Progenitor cell of endocrine pancreas (in vitro differentiated cells): ENCODE measurements at regions not wholly inside any gene's neighbourhood (a gene's known extent, or its start where the extent isn't known, plus 50 kb on each side); places are given as distances from the start of the nearest gene placed in this dataset.

ENCODE experiments used
- DNase-seq: peaks from one replicate; pipeline ENCODE4 v3.0.0; 2021; ENCODE audit warnings: low spot score; ENCODE audit not compliant: unreplicated experiment
- H3K27ac Mint-ChIP-seq: 2 replicates; pipeline ENCODE4 v1.8.0; 2021; ENCODE audit warnings: mild to moderate bottlenecking, moderate library complexity, mixed read lengths
- H3K27me3 Mint-ChIP-seq: 2 replicates; pipeline ENCODE4 v1.8.0; 2021; ENCODE audit warnings: mixed read lengths
- H3K36me3 Mint-ChIP-seq: 2 replicates; pipeline ENCODE4 v1.8.0; 2022; ENCODE audit warnings: mixed read lengths; ENCODE audit not compliant: insufficient read depth
- H3K4me1 Mint-ChIP-seq: 2 replicates; pipeline ENCODE4 v1.8.0; 2021; ENCODE audit warnings: low read depth, mixed read lengths
- H3K4me3 Mint-ChIP-seq: 2 replicates; pipeline ENCODE4 v1.8.0; 2021; ENCODE audit warnings: low read depth, mild to moderate bottlenecking, moderate library complexity, mixed read lengths
- H3K9me3 Mint-ChIP-seq: 2 replicates; pipeline ENCODE4 v1.8.0; 2021; ENCODE audit warnings: low read depth, mixed read lengths
- CTCF ChIP-seq: fragments of 200-600 bp; sonication (generic); IDR thresholded peaks from one replicate; pipeline ENCODE4 v1.5.0; 2021; ENCODE audit warnings: antibody characterized with exemption, mild to moderate bottlenecking; ENCODE audit not compliant: unreplicated experiment

- Mint-ChIP-seq H3K36me3 (no peaks in the 10 kb centered on the region), H3K4me3 (no peak overlapping the region), H3K4me1 (no peaks in the 10 kb centered on the region), H3K27me3 (no peaks in the 10 kb centered on the region), H3K9me3 (peaks cover 8% of the 10 kb centered on the region), H3K27ac (no peak overlapping the region)
- no peak for DNase-seq
- TF ChIP-seq CTCF, result no peak
These were observed 386.1 kb upstream of the MPDZ start for GRCh38 chr9:13665418-13666066.

GRCh38 chr9:13661014-13661413 is 381.5 kb upstream of the MPDZ start:
- no peaks in the 10 kb centered on the region for H3K4me1 Mint-ChIP-seq
- H3K4me3 Mint-ChIP-seq, result no peak overlapping the region
- no peaks in the 10 kb centered on the region for H3K27me3 Mint-ChIP-seq
- no peak overlapping the region for H3K27ac Mint-ChIP-seq
- H3K9me3 Mint-ChIP-seq, result no peaks in the 10 kb centered on the region
- TF ChIP-seq CTCF, result no peak
- no peak for DNase-seq
- no peaks in the 10 kb centered on the region for H3K36me3 Mint-ChIP-seq

- Mint-ChIP-seq H3K4me1 (no peaks in the 10 kb centered on the region), H3K9me3 (peaks cover 8% of the 10 kb centered on the region), H3K36me3 (no peaks in the 10 kb centered on the region), H3K27me3 (no peaks in the 10 kb centered on the region), H3K27ac (no peak overlapping the region), H3K4me3 (no peak overlapping the region)
- no peak for TF ChIP-seq CTCF
- DNase-seq, result no peak
These were observed 372.6 kb upstream of the MPDZ start for GRCh38 chr9:13651969-13652663.

GRCh38 chr9:13651526-13651925 is 372.0 kb upstream of the MPDZ start:
- Mint-ChIP-seq H3K4me3 (no peak overlapping the region), H3K4me1 (no peaks in the 10 kb centered on the region), H3K27ac (no peak overlapping the region), H3K27me3 (no peaks in the 10 kb centered on the region), H3K36me3 (no peaks in the 10 kb centered on the region), H3K9me3 (peaks cover 8% of the 10 kb centered on the region)
- TF ChIP-seq CTCF, result no peak
- DNase-seq, result no peak

- H3K27ac Mint-ChIP-seq, result no peak overlapping the region
These were observed 369.2 kb upstream of the MPDZ start for GRCh38 chr9:13648676-13649075.

More at GRCh38 chr9:13648676-13649075, 369.2 kb upstream of the MPDZ start:
- TF ChIP-seq CTCF, result no peak
- no peak for DNase-seq
- no peaks in the 10 kb centered on the region for H3K36me3 Mint-ChIP-seq
- H3K4me3 Mint-ChIP-seq, result no peak overlapping the region
- peaks cover 8% of the 10 kb centered on the region for H3K9me3 Mint-ChIP-seq
- H3K4me1 Mint-ChIP-seq, result no peaks in the 10 kb centered on the region
- no peaks in the 10 kb centered on the region for H3K27me3 Mint-ChIP-seq
